Erythroblast (primary cell): ENCODE measurements at regions not wholly inside any gene's neighbourhood (a gene's known extent, or its start where the extent isn't known, plus 50 kb on each side); places are given as distances from the start of the nearest gene placed in this dataset.

Source experiments
- GATA1 ChIP-seq: IDR thresholded peaks from 2 replicates; pipeline ENCODE4 v1.6.1; 2011; ENCODE audit warnings: low read depth, mild to moderate bottlenecking, control low read depth, low read length, moderate library complexity
- POLR2A ChIP-seq: IDR thresholded peaks from 2 replicates; pipeline ENCODE4 v1.6.1; 2011; ENCODE audit warnings: mild to moderate bottlenecking, low read length

- TF ChIP-seq POLR2A = no peak
- no peak for TF ChIP-seq GATA1
Observed at GRCh38 chr13:68666774-68667397, 1436.8 kb upstream of the PCDH9 start.
